LHCN-M2 (cell line): ENCODE measurements at regions not wholly inside any gene's neighbourhood (a gene's known extent, or its start where the extent isn't known, plus 50 kb on each side); places are given as distances from the start of the nearest gene placed in this dataset.
"Not testable (repeated sequence)": the region's sequence is repeated elsewhere in the genome, so short reads cannot be mapped to it uniquely, and the experiment has no call there.

Experiments
- DNase-seq: peaks from one replicate; pipeline ENCODE4 v3.0.0-alpha.2; 2012; ENCODE audit warnings: low read depth

GRCh38 chrX:148265829-148266228 lies 234.6 kb upstream of the AFF2 start:
- no peak for DNase-seq

GRCh38 chrX:148268673-148269072 lies 231.7 kb upstream of the AFF2 start:
- DNase-seq, result no peak

DNA sequence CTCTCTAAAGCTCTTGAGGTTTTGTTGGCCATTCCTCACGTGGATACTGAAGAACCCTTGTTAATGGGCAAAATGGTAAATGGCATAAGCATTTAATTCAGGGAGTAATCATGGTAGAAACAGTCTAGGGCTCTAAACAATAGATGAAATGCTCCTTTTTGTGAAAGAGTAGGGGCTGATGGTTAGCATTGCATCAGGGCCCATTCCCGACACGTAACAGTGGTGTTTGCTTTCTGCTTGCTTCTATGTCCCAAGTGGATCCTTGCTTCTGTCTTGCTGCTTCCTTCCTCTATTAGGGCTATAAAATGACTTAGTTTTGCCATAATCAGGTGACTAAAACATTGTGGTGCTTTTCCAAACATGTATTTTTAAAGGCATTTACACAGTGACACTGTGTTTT lies 230.9 kb upstream of the AFF2 start:
- no peak for DNase-seq

GRCh38 chrX:148270499-148270898 lies 229.9 kb upstream of the AFF2 start:
- DNase-seq, result no peak

DNA sequence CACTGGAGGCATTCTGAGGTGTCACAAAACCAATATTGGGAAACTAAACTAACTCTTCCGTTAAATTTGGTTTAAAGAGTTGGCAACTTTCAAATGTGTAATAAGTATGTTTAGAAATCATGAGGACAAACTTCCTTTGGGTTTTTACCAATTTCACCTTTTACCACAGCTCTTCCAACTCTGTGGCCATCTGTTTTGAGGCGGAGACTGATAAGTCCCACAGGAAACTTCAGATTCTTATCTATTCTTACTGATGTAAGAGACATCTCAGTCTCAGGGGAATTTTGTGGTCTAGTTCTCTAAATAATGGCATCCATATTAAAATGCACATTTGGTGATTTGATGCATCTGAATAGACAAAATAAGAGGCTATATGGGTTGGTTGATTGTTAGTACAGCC lies 229.2 kb upstream of the AFF2 start:
- no peak for DNase-seq

DNA sequence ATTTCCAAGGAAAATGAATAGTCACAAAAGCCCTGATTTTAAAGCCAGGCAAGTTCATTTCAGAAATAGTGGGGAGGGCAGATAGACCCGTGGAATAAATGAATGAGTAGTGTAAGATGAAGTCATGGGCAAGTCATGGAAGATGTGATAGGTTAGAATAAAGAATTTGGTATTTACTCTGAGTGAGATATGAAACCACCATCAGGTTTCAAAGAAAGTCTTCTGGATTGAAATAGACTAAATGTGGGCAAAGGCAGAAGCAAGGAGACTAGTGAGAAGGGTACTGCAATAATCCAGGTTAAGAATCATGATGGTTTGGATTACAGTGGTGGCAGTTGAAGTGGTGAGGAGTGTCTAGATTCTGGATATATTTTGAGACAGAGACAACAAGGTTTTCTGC lies 218.5 kb upstream of the AFF2 start:
- DNase-seq, result no peak

- no peak for DNase-seq
These were observed 217.9 kb upstream of the AFF2 start for GRCh38 chrX:148282504-148282903.

DNA sequence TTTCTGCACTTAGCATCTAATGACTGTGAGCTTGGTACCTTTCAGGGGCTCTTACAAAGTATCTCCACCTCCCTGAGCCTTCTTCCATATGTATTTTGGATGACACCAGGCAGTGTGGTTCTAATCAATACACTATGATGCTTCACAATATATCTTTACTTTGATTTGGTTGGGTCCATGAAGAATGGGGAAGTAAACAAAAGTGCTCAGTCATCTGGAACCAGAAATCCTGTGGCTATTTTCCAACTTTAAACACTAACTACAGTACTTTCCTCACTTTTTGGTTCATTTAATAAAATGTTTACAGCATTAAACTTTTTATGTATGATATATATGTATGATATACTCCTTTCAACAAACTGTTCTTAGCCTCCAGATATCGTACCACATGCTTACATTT lies 216.4 kb upstream of the AFF2 start:
- DNase-seq, result no peak

- no peak for DNase-seq
These were observed 215.6 kb upstream of the AFF2 start for GRCh38 chrX:148284821-148285220.

DNA sequence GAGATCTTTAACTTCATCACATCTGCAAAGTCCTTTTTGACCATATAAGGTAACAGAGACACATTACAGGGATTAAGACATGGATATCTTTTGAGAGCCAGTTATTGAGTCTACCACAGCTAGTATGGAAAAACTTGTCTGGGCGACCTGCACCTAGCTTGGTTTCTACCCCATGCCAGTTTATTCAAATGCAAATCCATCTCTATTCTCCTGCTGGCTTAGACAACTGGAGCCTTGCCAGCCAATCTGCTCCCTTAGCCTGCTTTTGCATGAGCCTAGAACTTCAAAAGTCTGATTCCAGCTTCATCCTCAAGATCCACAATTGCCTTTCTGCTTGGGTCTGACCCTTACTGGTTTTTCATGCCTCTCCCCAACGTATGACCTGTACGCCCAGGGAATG lies 212.0 kb upstream of the AFF2 start:
- no peak for DNase-seq

DNA sequence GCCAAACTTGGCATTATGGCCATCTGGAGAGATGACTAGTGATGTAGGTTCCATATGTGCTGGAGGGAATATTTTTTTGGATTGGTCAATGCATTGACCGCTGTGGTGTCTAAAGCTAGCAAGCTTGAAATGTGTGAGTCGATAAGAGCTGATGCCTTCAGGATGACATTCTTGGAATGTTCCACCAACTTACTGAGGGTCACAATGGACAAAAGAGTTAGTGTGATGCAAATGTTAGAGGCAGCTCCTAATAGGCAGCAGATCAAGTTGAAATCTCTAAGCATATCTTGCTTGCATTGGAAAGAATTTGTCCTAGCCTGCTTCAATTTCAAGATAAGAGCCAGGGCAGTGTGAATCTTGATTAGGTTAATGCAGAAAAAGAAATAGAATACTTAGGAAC lies 210.4 kb upstream of the AFF2 start:
- no peak for DNase-seq

GRCh38 chrX:148290931-148291330 lies 209.5 kb upstream of the AFF2 start:
- DNase-seq, result no peak

DNA sequence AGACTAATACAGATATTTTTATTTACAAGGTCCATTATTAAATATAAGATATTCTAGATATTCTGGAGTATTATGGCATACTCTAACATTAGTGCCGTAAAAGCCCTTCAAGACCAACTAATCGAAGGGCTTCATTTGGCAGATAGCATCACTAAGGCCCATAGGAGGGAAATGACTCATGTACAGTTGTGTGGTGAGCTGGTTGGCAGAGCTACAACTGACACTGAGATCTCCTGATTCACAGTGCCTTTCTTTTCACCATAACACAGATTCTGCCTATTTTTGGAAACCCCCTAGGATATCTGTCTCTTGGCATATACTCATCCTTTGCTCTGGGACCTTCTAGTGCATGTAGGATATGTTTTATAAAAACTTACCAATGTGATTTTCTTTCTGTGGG lies 201.7 kb upstream of the AFF2 start:
- DNase-seq, result peak; percentile 55

GRCh38 chrX:148305214-148305613 lies 195.2 kb upstream of the AFF2 start:
- not testable (repeated sequence) for DNase-seq

GRCh38 chrX:148309413-148309812 lies 191.0 kb upstream of the AFF2 start:
- DNase-seq, result no peak

GRCh38 chrX:148310426-148311165 lies 189.8 kb upstream of the AFF2 start:
- DNase-seq, result no peak

GRCh38 chrX:148311544-148311943 lies 188.9 kb upstream of the AFF2 start:
- no peak for DNase-seq

- no peak for DNase-seq
These were observed 185.5 kb upstream of the AFF2 start for GRCh38 chrX:148314876-148315275.

- no peak for DNase-seq
These were observed 184.0 kb upstream of the AFF2 start for GRCh38 chrX:148316446-148316845.

DNA sequence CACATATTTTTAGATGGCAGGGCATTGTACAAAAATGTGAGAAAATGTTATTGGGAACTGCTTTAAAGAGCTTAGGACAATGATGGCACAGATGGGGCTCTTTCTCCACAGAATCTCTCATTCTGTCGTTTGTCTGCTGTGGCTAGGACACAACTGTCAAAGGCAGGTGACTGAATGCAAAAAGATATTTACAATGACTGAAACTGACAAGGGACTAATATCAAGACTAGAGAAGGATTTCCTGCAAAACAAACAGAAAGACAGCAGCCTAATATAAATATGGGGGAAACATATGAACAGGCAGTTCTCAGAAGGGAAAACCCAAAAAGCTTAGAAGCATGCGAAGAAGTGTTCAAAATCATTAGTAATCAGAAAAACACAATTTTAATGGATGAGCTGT lies 177.5 kb upstream of the AFF2 start:
- no peak for DNase-seq

- no peak for DNase-seq
These were observed 166.4 kb upstream of the AFF2 start for GRCh38 chrX:148333989-148334388.

GRCh38 chrX:148337873-148338272 lies 162.5 kb upstream of the AFF2 start:
- DNase-seq, result no peak

DNA sequence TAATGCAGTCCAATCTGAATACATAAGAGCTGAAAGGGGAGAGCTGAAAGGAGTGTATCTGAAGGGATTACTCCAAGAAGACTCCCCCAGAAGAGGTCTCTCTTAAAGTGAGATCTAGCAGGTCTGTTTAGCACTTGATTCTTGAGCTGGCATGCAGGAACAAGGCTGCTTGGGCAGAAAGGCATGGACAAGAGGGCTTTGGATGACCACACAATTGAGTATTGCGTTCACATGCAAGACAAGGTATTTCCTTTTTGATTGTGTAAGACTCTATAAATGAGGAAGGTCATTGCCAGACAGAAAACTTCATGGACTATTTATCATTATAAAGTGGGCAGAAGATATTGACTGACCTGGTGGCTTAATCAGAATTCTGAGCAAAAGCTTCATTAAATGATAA lies 145.5 kb upstream of the AFF2 start:
- DNase-seq, result no peak

- no peak for DNase-seq
These were observed 138.8 kb upstream of the AFF2 start for GRCh38 chrX:148361641-148362040.
